HEK293 (cell line): ENCODE measurements at regions not wholly inside any gene's neighbourhood (a gene's known extent, or its start where the extent isn't known, plus 50 kb on each side); places are given as distances from the start of the nearest gene placed in this dataset.

Experiments
- CTCF ChIA-PET: fragments of 350-600 bp; formaldehyde crosslinking; extraction: SDS; loops from one replicate; lab custom pipeline; 2021; ENCODE audit warnings: antibody characterized with exemption; lab: Yijun Ruan, JAX
- POLR2A ChIA-PET: fragments of 300-600 bp; formaldehyde crosslinking; extraction: SDS; loops from one replicate; lab custom pipeline; 2020; ENCODE audit warnings: antibody characterized with exemption, inconsistent platforms; lab: Yijun Ruan, JAX
- H3K27ac ChIP-seq: fragments of 200-500 bp; sonication (Bioruptor generic); 2 replicates; pipeline ENCODE4 v1.5.1; 2014; ENCODE audit warnings: low read depth, low read length, control low read depth, inconsistent platforms; ENCODE audit errors: extremely low read depth
- H3K36me3 ChIP-seq, 2 experiments: fragments of 200-500 bp in 1 of 2; sonication (Bioruptor generic) in 1 of 2; 1 replicate in 1 of 2; 2 replicates in 1 of 2; pipeline ENCODE4 v1.5.1; 2014 to 2017; ENCODE audit warnings: inconsistent platforms in 2 of 2, low read length in 2 of 2; ENCODE audit not compliant: control insufficient read depth in 2 of 2, insufficient read depth in 1 of 2
- H3K4me1 ChIP-seq: fragments of 200-500 bp; sonication (Bioruptor generic); 2 replicates; pipeline ENCODE4 v1.5.1; 2014; ENCODE audit warnings: mild to moderate bottlenecking, low read length, inconsistent platforms; ENCODE audit not compliant: control insufficient read depth, insufficient read depth
- H3K4me3 ChIP-seq: 2 replicates; pipeline ENCODE4 v1.5.1; 2011; ENCODE audit warnings: low read depth, mild to moderate bottlenecking, control low read depth, low read length, moderate library complexity
- H3K9me3 ChIP-seq: fragments of 200-500 bp; sonication (Bioruptor generic); 2 replicates; pipeline ENCODE4 v1.5.1; 2014; ENCODE audit warnings: low read depth, low read length, inconsistent platforms; ENCODE audit not compliant: control insufficient read depth, insufficient read depth
- HOXA7 ChIP-seq: sonication (generic); formaldehyde crosslinking; IDR thresholded peaks from 2 replicates; pipeline ENCODE4 v1.8.1; 2022; ENCODE audit warnings: missing genetic modification reagents, borderline replicate concordance
- ZBTB17 ChIP-seq: fragments of 450-650 bp; formaldehyde crosslinking; IDR thresholded peaks from 2 replicates; pipeline ENCODE4 v1.5.1; 2016; ENCODE audit warnings: missing biosample characterization, missing genetic modification characterization
- ZBTB48 ChIP-seq: fragments of 450-650 bp; formaldehyde crosslinking; IDR thresholded peaks from 2 replicates; pipeline ENCODE4 v1.5.1; 2016; ENCODE audit warnings: missing biosample characterization, missing genetic modification characterization
- ZBTB8A ChIP-seq: fragments of 450-650 bp; formaldehyde crosslinking; IDR thresholded peaks from 2 replicates; pipeline ENCODE4 v1.5.1; 2016; ENCODE audit warnings: missing biosample characterization, missing genetic modification characterization
- ZNF175 ChIP-seq: fragments of 450-650 bp; formaldehyde crosslinking; IDR thresholded peaks from 2 replicates; pipeline ENCODE4 v1.5.1; 2016; ENCODE audit warnings: missing biosample characterization, missing genetic modification characterization
- ZNF19 ChIP-seq: fragments of 450-650 bp; formaldehyde crosslinking; IDR thresholded peaks from 2 replicates; pipeline ENCODE4; 2016; ENCODE audit warnings: missing biosample characterization, missing genetic modification characterization, low read depth
- ZNF202 ChIP-seq: fragments of 450-650 bp; formaldehyde crosslinking; IDR thresholded peaks from 2 replicates; pipeline ENCODE4 v1.5.1; 2016; ENCODE audit warnings: missing biosample characterization, missing genetic modification characterization, borderline replicate concordance
- ZNF335 ChIP-seq: fragments of 450-650 bp; formaldehyde crosslinking; conservative IDR thresholded peaks from 2 replicates; pipeline ENCODE4 v1.5.1; 2016; ENCODE audit warnings: missing biosample characterization, missing genetic modification characterization
- ZNF391 ChIP-seq: fragments of 450-650 bp; formaldehyde crosslinking; IDR thresholded peaks from 2 replicates; pipeline ENCODE4 v1.5.1; 2016; ENCODE audit warnings: low read depth, missing biosample characterization, missing genetic modification characterization, borderline replicate concordance
- ZNF488 ChIP-seq: fragments of 450-650 bp; formaldehyde crosslinking; IDR thresholded peaks from 2 replicates; pipeline ENCODE4 v1.5.1; 2016; ENCODE audit warnings: missing biosample characterization, missing genetic modification characterization
- ZNF513 ChIP-seq: fragments of 450-650 bp; IDR thresholded peaks from 2 replicates; pipeline ENCODE4 v1.5.1; 2018; ENCODE audit warnings: missing biosample characterization, missing genetic modification characterization
- ZNF521 ChIP-seq: fragments of 450-650 bp; formaldehyde crosslinking; IDR thresholded peaks from 2 replicates; pipeline ENCODE4 v1.5.1; 2017; ENCODE audit warnings: missing biosample characterization, mild to moderate bottlenecking, missing genetic modification characterization
- TF ChIP-seq, protein P1 (sequence below): fragments of 450-650 bp; formaldehyde crosslinking; IDR thresholded peaks from 2 replicates; pipeline ENCODE4 v1.5.1; 2016; ENCODE audit warnings: missing biosample characterization, missing genetic modification characterization
- TF ChIP-seq, protein P2 (sequence below): fragments of 450-650 bp; formaldehyde crosslinking; conservative IDR thresholded peaks from 2 replicates; pipeline ENCODE4 v1.5.1; 2016; ENCODE audit warnings: low read depth, missing biosample characterization, missing genetic modification characterization
- TF ChIP-seq, protein P3 (sequence below): fragments of 450-650 bp; formaldehyde crosslinking; IDR thresholded peaks from 2 replicates; pipeline ENCODE4 v1.5.1; 2016; ENCODE audit warnings: missing biosample characterization, missing genetic modification characterization, borderline replicate concordance

DNA sequence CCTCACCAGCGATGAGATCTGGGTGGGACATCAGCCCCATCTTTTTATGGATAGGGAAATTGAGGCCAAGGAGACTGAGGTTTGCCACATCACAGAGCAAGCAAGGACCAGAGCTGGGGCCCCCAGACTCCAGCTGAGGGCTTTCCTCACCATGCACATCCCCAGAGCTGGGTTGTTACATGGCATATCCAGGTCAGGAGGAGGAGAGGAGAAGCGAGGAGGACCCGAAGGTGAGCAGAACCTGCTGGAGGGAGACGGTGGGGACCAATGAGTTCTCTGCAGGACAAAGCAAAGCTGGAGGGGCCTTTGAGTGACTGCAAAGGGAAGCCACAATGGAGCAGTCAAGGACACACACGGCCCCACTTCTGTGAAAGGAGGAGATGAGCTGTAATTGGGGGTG is 255.5 kb upstream of the CSF3R start:
- TF ChIP-seq ZNF391 (tag by site-specific recombination) (no peak), ZNF202 (tag by site-specific recombination) (no peak), ZNF513 (tag by site-specific recombination) (no peak), ZNF521 (tag by site-specific recombination) (no peak), HOXA7 (CRISPR knock-in tag) (no peak), ZNF488 (tag by site-specific recombination) (no peak), ZNF175 (tag by site-specific recombination) (no peak)
- TF ChIP-seq, protein P1, sequence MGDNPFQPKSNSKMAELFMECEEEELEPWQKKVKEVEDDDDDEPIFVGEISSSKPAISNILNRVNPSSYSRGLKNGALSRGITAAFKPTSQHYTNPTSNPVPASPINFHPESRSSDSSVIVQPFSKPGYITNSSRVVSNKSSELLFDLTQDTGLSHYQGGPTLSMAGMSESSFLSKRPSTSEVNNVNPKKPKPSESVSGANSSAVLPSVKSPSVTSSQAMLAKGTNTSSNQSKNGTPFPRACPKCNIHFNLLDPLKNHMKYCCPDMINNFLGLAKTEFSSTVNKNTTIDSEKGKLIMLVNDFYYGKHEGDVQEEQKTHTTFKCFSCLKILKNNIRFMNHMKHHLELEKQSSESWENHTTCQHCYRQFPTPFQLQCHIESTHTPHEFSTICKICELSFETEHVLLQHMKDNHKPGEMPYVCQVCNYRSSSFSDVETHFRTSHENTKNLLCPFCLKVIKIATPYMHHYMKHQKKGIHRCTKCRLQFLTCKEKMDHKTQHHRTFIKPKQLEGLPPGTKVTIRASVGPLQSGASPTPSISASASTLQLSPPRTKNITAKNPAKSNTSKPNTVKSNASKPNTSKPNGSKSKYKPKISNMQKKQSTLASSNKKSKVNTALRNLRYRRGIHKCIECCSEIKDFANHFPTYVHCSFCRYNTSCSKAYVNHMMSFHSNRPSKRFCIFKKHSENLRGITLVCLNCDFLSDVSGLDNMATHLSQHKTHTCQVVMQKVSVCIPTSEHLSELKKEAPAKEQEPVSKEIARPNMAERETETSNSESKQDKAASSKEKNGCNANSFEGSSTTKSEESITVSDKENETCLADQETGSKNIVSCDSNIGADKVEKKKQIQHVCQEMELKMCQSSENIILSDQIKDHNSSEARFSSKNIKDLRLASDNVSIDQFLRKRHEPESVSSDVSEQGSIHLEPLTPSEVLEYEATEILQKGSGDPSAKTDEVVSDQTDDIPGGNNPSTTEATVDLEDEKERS, result no peak
- TF ChIP-seq, protein P2, sequence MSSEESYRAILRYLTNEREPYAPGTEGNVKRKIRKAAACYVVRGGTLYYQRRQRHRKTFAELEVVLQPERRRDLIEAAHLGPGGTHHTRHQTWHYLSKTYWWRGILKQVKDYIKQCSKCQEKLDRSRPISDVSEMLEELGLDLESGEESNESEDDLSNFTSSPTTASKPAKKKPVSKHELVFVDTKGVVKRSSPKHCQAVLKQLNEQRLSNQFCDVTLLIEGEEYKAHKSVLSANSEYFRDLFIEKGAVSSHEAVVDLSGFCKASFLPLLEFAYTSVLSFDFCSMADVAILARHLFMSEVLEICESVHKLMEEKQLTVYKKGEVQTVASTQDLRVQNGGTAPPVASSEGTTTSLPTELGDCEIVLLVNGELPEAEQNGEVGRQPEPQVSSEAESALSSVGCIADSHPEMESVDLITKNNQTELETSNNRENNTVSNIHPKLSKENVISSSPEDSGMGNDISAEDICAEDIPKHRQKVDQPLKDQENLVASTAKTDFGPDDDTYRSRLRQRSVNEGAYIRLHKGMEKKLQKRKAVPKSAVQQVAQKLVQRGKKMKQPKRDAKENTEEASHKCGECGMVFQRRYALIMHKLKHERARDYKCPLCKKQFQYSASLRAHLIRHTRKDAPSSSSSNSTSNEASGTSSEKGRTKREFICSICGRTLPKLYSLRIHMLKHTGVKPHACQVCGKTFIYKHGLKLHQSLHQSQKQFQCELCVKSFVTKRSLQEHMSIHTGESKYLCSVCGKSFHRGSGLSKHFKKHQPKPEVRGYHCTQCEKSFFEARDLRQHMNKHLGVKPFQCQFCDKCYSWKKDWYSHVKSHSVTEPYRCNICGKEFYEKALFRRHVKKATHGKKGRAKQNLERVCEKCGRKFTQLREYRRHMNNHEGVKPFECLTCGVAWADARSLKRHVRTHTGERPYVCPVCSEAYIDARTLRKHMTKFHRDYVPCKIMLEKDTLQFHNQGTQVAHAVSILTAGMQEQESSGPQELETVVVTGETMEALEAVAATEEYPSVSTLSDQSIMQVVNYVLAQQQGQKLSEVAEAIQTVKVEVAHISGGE (tag by site-specific recombination), result no peak
- H3K9me3 ChIP-seq, result no peaks in the 10 kb centered on the region
- no peaks in the 10 kb centered on the region for H3K36me3 ChIP-seq
- ChIA-PET POLR2A (no interaction called here), CTCF (no interaction called here)
- H3K27ac ChIP-seq, result no peak overlapping the region
- no peaks in the 10 kb centered on the region for H3K4me1 ChIP-seq
- H3K4me3 ChIP-seq, result no peak overlapping the region

GRCh38 chr1:36737767-36738166 is 255.1 kb upstream of the CSF3R start:
- CTCF ChIA-PET, result no interaction called here
- H3K4me3 ChIP-seq, result no peak overlapping the region
- H3K9me3 ChIP-seq, result no peaks in the 10 kb centered on the region
- no peaks in the 10 kb centered on the region for H3K36me3 ChIP-seq
- no peaks in the 10 kb centered on the region for H3K4me1 ChIP-seq
- TF ChIP-seq ZNF335 (tag by site-specific recombination), result no peak
- POLR2A ChIA-PET, result no interaction called here
- H3K27ac ChIP-seq, result no peak overlapping the region

GRCh38 chr1:36737038-36737555 is 254.4 kb upstream of the CSF3R start:
- CTCF ChIA-PET, result no interaction called here
- TF ChIP-seq ZBTB17 (tag by site-specific recombination) (no peak), ZBTB8A (no peak), ZBTB48 (tag by site-specific recombination) (no peak), ZNF19 (no peak)
- TF ChIP-seq, protein P3, sequence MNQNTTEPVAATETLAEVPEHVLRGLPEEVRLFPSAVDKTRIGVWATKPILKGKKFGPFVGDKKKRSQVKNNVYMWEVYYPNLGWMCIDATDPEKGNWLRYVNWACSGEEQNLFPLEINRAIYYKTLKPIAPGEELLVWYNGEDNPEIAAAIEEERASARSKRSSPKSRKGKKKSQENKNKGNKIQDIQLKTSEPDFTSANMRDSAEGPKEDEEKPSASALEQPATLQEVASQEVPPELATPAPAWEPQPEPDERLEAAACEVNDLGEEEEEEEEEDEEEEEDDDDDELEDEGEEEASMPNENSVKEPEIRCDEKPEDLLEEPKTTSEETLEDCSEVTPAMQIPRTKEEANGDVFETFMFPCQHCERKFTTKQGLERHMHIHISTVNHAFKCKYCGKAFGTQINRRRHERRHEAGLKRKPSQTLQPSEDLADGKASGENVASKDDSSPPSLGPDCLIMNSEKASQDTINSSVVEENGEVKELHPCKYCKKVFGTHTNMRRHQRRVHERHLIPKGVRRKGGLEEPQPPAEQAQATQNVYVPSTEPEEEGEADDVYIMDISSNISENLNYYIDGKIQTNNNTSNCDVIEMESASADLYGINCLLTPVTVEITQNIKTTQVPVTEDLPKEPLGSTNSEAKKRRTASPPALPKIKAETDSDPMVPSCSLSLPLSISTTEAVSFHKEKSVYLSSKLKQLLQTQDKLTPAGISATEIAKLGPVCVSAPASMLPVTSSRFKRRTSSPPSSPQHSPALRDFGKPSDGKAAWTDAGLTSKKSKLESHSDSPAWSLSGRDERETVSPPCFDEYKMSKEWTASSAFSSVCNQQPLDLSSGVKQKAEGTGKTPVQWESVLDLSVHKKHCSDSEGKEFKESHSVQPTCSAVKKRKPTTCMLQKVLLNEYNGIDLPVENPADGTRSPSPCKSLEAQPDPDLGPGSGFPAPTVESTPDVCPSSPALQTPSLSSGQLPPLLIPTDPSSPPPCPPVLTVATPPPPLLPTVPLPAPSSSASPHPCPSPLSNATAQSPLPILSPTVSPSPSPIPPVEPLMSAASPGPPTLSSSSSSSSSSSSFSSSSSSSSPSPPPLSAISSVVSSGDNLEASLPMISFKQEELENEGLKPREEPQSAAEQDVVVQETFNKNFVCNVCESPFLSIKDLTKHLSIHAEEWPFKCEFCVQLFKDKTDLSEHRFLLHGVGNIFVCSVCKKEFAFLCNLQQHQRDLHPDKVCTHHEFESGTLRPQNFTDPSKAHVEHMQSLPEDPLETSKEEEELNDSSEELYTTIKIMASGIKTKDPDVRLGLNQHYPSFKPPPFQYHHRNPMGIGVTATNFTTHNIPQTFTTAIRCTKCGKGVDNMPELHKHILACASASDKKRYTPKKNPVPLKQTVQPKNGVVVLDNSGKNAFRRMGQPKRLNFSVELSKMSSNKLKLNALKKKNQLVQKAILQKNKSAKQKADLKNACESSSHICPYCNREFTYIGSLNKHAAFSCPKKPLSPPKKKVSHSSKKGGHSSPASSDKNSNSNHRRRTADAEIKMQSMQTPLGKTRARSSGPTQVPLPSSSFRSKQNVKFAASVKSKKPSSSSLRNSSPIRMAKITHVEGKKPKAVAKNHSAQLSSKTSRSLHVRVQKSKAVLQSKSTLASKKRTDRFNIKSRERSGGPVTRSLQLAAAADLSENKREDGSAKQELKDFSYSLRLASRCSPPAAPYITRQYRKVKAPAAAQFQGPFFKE (tag by site-specific recombination), result no peak

More at GRCh38 chr1:36737038-36737555, 254.4 kb upstream of the CSF3R start:
- POLR2A ChIA-PET, result no interaction called here
- H3K27ac ChIP-seq, result no peak overlapping the region
- no peaks in the 10 kb centered on the region for H3K4me1 ChIP-seq
- no peaks in the 10 kb centered on the region for H3K36me3 ChIP-seq
- no peaks in the 10 kb centered on the region for H3K9me3 ChIP-seq
- no peak overlapping the region for H3K4me3 ChIP-seq
